ACHN (cell line): ENCODE measurements at regions not wholly inside any gene's neighbourhood (a gene's known extent, or its start where the extent isn't known, plus 50 kb on each side); places are given as distances from the start of the nearest gene placed in this dataset.

Experiments used
- DNase-seq: peaks from one replicate; pipeline ENCODE4 v3.0.0-alpha.2; 2015
- in situ Hi-C: cut with HindIII; loops from 2 replicates; pipeline ENCODE4 v1.10.0; 2017; ENCODE audit warnings: low sequenced_read_pairs, low pct_ligation_motif_present, low pct_unique_long_range_greater_than_20kb

- no peak for DNase-seq
Observed at GRCh38 chr13:105630431-105630830, 905.0 kb downstream of the EFNB2 start.

GRCh38 chr13:105627270-105627669, 908.2 kb downstream of the EFNB2 start:
- no peak for DNase-seq
- in situ Hi-C loops: no loop called here

More at GRCh38 chr13:105630431-105630830, 905.0 kb downstream of the EFNB2 start:
- in situ Hi-C loops: no loop called here

GRCh38 chr13:105625691-105626090, 909.8 kb downstream of the EFNB2 start:
- DNase-seq: no peak
- in situ Hi-C loops: no loop called here

GRCh38 chr13:105616333-105617075, 919.0 kb downstream of the EFNB2 start:
- DNase-seq: no peak
- in situ Hi-C loops: no loop called here

- in situ Hi-C loops: no loop called here
- DNase-seq: no peak
Observed at GRCh38 chr13:105612541-105612940, 922.9 kb downstream of the EFNB2 start.

- in situ Hi-C loops: no loop called here
- DNase-seq: peak; percentile 10
Observed at GRCh38 chr13:105611424-105611823, 924.0 kb downstream of the EFNB2 start.

- DNase-seq: no peak
- in situ Hi-C loops: no loop called here
Observed at GRCh38 chr13:105608104-105608503, 927.4 kb downstream of the EFNB2 start.

- no peak for DNase-seq
- in situ Hi-C loops: no loop called here
Observed at GRCh38 chr13:105607426-105607825, 928.0 kb downstream of the EFNB2 start.

GRCh38 chr13:105607016-105607415, 928.4 kb downstream of the EFNB2 start:
- DNase-seq: no peak

GRCh38 chr13:105602956-105603670, 932.3 kb downstream of the EFNB2 start:
- DNase-seq: no peak
- in situ Hi-C loops: no loop called here

More at GRCh38 chr13:105607016-105607415, 928.4 kb downstream of the EFNB2 start:
- in situ Hi-C loops: no loop called here

- in situ Hi-C loops: no loop called here
- no peak for DNase-seq
Observed at GRCh38 chr13:105599477-105600037, 935.9 kb downstream of the EFNB2 start.

- in situ Hi-C loops: no loop called here
- DNase-seq: no peak
Observed at GRCh38 chr13:105598529-105598928, 936.9 kb downstream of the EFNB2 start.

- DNase-seq: no peak
- in situ Hi-C loops: no loop called here
Observed at GRCh38 chr13:105597573-105597972, 937.9 kb downstream of the EFNB2 start.

- no peak for DNase-seq
- in situ Hi-C loops: no loop called here
Observed at GRCh38 chr13:105595471-105595870, 940.0 kb downstream of the EFNB2 start.

- in situ Hi-C loops: no loop called here
- DNase-seq: no peak
Observed at GRCh38 chr13:105591277-105591676, 944.2 kb downstream of the EFNB2 start.

GRCh38 chr13:105587786-105588185, 947.7 kb downstream of the EFNB2 start:
- in situ Hi-C loops: no loop called here
- DNase-seq: peak; percentile 42

- DNase-seq: no peak
- in situ Hi-C loops: no loop called here
Observed at GRCh38 chr13:105579821-105580710, 955.4 kb downstream of the EFNB2 start.

GRCh38 chr13:105573136-105573535, 962.3 kb downstream of the EFNB2 start:
- DNase-seq: no peak
- in situ Hi-C loops: no loop called here

- in situ Hi-C loops: no loop called here
- DNase-seq: no peak
Observed at GRCh38 chr13:105572401-105572800, 963.1 kb downstream of the EFNB2 start.
